Spleen (tissue), 7 donors: ENCODE measurements at regions not wholly inside any gene's neighbourhood (a gene's known extent, or its start where the extent isn't known, plus 50 kb on each side); places are given as distances from the start of the nearest gene placed in this dataset.

Experiments
- POLR2A ChIP-seq, 3 donors: fragments of 450-650 bp; IDR thresholded peaks; one replicate each; pipeline ENCODE4 v1.5.1; 2017; ENCODE audit warnings: antibody characterized with exemption in 3 of 3, mild to moderate bottlenecking in 1 of 3
- TF ChIP-seq, protein P1 (sequence below), 11 experiments: fragments of 200-600 bp in 7 of 11; fragments of 450-650 bp in 4 of 11; sonication (generic) in 4 of 11; IDR thresholded peaks in 8 of 11; conservative IDR thresholded peaks in 3 of 11; 1 replicate in 7 of 11; 2 replicates in 4 of 11; pipeline versions ENCODE4 v1.4.0 to v1.8.0; 2016 to 2021; ENCODE audit warnings: antibody characterized with exemption in 11 of 11, inconsistent platforms in 4 of 11, mild to moderate bottlenecking in 1 of 11
- donor health status: DM: no; HTN: no; CAD: no; lungs with moderate emphysema.
- donor health status: DM: no; HTN: no; CAD: no.
- donor health status: DM: no; HTN: no; CAD: no.

DNA sequence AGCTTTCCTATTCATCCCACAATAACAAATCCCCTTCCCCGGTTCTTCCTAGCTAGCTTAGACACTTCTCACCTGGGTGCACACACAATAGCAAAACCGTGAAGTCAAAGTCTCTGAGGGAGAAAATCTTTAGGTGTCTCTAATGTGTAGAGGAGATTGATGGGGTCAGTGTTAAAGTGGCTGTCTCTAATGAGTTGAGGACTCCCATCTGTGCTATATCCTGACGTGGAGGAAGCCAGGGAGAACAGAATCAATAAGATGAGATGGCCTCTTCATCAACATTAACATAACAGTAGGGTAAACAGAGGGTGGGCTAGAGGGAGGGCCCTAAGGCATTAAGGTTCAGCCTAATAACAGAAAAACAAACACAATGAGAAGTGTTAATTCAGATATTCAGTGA is 120.4 kb downstream of the SLC5A7 start:
- TF ChIP-seq, protein P1, sequence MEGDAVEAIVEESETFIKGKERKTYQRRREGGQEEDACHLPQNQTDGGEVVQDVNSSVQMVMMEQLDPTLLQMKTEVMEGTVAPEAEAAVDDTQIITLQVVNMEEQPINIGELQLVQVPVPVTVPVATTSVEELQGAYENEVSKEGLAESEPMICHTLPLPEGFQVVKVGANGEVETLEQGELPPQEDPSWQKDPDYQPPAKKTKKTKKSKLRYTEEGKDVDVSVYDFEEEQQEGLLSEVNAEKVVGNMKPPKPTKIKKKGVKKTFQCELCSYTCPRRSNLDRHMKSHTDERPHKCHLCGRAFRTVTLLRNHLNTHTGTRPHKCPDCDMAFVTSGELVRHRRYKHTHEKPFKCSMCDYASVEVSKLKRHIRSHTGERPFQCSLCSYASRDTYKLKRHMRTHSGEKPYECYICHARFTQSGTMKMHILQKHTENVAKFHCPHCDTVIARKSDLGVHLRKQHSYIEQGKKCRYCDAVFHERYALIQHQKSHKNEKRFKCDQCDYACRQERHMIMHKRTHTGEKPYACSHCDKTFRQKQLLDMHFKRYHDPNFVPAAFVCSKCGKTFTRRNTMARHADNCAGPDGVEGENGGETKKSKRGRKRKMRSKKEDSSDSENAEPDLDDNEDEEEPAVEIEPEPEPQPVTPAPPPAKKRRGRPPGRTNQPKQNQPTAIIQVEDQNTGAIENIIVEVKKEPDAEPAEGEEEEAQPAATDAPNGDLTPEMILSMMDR (IDR thresholded peaks at IDR 0.05 in 8 of 11, conservative IDR thresholded peaks at IDR 0.05 in 3 of 11) = no peak
- no peak for TF ChIP-seq POLR2A (IDR thresholded peaks at IDR 0.05)
